Posterior vena cava (tissue), 2 donors: ENCODE measurements at regions not wholly inside any gene's neighbourhood (a gene's known extent, or its start where the extent isn't known, plus 50 kb on each side); places are given as distances from the start of the nearest gene placed in this dataset.
"Not testable (repeated sequence)": the region's sequence is repeated elsewhere in the genome, so short reads cannot be mapped to it uniquely, and the experiment has no call there.

ENCODE experiments used
- DNase-seq: peaks from one replicate; pipeline ENCODE4 v3.0.0-alpha.2; 2020; ENCODE audit warnings: low spot score
- intact Hi-C, 2 donors: fragments of 100-400 bp; cut with DNase I; formaldehyde crosslinking; loops; one replicate each; pipeline versions ENCODE4 v1.14.1 to v1.14.2; 2022 to 2023
- donor health status: DM: yes; HTN: yes; CAD: no.
- donor health status: DM: yes; HTN: yes; CAD: no.

GRCh38 chr11:123351375-123351774 lies 78.7 kb upstream of the GRAMD1B start:
- DNase-seq: no peak

GRCh38 chr11:123349382-123349781 lies 80.7 kb upstream of the GRAMD1B start:
- intact Hi-C loops: no loop called here
- DNase-seq: no peak

More at GRCh38 chr11:123351375-123351774, 78.7 kb upstream of the GRAMD1B start:
- intact Hi-C loops: no loop called here

DNA sequence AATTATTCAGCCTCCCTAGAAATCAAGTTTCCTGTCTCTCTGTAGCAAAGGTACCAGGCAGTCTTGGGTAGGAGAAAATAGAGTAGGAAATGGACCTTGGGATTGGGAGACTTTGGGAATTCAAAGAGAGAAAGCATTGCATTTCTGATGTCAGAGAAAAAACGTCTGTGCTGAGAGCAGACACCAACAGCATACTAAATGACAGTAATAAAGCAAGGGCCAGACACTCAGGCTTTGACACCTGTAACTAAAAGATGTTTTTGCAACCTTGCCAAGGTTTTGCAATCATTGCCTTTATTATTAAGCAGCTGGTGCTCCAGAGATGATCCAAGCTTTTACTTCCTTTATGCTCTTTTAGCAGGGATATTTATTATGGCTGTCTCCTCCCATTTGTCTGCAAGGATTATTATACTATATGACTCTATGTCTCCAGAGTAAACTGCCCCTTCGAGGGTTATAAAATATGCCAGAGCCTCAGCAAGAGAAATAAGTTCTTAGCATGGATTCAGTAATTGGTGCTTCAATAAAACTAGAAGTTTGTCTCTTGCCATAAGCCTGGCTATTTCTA lies 85.2 kb upstream of the GRAMD1B start:
- intact Hi-C loops: no loop called here
- DNase-seq: no peak

- DNase-seq, intact Hi-C loops: not testable (repeated sequence)
Observed at GRCh38 chr11:123344188-123344587, 85.9 kb upstream of the GRAMD1B start.

- no peak for DNase-seq
- intact Hi-C loops: no loop called here
Observed at GRCh38 chr11:123338997-123339752, 90.9 kb upstream of the GRAMD1B start.

DNA sequence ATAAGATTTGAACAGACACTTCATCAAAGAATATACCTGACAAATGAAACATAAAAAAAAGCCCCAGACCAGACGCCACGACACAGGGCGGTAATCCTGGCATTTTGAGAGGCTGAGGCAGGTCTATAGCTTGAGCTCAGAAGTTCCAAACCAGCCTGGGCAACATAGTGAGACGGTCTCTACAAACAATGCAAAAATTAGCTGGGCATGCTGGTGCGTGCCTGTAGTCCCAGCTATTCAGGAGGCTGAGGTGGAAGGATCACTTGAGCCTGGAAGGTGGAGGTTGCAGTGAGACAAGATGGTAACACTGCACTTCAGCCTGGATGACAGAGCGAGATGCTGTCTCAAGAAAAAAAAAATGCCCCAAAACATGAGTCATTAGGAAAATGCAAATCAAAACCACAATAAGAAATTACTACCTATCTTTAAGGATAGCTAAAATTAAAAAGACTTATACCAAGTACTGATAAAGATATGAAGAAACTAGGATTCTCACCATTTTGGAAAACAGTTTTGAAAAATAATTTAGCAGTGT lies 91.7 kb upstream of the GRAMD1B start:
- no peak for DNase-seq
- intact Hi-C loops: no loop called here

GRCh38 chr11:123334925-123335324 lies 95.1 kb upstream of the GRAMD1B start:
- intact Hi-C loops: no loop called here
- DNase-seq: no peak

DNA sequence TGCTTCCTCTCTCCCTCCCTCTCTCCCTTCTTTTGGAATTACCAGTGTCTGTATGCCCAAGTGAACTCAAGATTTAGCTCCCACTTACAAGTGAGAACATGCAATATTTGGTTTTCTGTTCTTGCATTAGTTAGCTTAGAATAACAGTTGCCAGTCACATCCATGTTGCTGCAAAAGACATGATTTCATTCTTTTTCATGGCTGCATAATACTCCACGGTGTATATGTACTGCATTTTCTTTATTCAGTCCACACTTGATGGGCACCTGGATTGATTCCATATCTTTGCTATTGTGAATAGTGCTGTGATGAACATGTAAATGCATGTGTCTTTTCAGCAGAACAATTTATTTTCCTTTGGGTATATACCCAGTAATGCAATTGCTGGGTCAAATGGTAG lies 97.5 kb upstream of the GRAMD1B start:
- intact Hi-C loops, DNase-seq: not testable (repeated sequence)

GRCh38 chr11:123330948-123331347 lies 99.1 kb upstream of the GRAMD1B start:
- intact Hi-C loops: no loop called here

GRCh38 chr11:123330471-123330870 lies 99.6 kb upstream of the GRAMD1B start:
- no peak for DNase-seq
- intact Hi-C loops: no loop called here

More at GRCh38 chr11:123330948-123331347, 99.1 kb upstream of the GRAMD1B start:
- no peak for DNase-seq

DNA sequence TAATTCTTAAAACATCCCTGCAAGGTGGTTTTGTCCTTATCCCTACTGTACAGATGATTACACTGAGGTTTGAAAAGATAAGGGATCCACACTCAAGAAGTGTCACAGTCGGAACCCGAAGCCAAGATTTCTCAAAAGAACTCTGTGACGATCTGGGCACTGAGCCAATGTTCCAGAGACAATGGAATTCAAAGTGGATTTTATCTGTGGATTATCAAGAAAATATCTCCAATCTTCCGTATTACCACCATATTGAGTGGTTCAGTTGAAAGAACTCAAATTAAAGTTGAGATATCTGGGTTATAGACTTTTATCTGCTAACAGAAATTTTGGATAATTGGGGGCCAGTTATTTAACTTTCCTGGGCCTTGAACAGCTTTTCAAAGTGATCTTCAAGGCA lies 100.0 kb upstream of the GRAMD1B start:
- no peak for DNase-seq
- intact Hi-C loops: no loop called here

GRCh38 chr11:123328281-123328867 lies 101.7 kb upstream of the GRAMD1B start:
- DNase-seq: no peak
- intact Hi-C loops: no loop called here

- intact Hi-C loops: no loop called here
- no peak for DNase-seq
Observed at GRCh38 chr11:123325533-123325932, 104.5 kb upstream of the GRAMD1B start.

DNA sequence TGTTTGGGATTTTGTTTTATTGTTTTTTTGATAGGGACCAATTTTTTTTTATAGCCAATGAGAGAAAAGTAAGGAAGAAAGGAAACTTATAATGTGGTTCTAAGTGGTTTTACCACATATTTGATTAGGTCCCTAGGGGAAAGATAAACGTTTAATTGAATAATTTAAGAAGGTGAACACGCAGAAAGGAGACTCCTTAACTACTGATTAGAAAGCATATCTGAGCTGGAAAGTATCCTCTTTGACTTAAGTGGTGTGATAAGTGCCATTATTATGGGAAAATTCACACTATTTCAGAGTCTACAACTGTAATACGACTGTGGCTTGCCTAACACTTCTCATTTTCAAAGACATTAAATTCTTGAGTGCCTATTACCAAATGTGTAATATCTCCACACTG lies 106.5 kb upstream of the GRAMD1B start:
- DNase-seq: no peak
- intact Hi-C loops: no loop called here

DNA sequence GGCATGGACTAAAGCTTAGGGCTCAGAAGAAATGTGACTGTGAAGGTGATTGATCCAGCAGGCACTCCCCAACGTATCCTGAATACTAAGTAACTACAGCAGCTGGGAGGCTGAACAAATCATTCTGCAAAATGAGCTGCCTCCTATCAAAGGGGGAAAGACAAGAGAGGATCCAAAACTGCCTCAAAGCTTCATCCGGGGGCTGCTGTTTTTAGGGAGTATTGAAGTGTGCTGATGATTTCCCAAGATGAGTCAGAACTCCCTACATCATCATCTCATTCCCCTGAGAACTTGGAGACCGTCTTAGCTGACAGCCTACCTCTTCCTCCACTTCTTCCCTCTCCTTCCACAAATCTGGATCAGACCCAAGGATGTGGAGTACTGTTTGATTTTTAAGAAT lies 108.4 kb upstream of the GRAMD1B start:
- DNase-seq: no peak
- intact Hi-C loops: no loop called here

DNA sequence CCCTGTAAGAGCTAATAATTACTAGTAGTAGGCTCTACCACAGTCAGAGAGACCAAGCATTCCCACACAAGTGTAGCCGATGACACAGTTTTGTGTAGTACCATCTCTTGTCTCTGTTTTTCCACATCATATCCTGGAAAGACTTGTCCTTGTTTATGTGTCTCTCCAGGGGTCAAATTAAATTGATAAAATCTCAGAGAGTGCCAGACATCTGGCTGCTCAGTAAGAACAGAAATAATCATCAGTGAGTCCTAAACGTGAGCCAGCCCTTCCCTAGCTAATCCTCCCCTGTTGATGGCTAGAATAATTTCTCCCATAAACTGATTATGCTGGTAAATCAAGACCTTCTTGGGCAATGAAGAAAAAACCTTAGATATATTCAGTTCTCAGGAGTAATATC lies 111.4 kb upstream of the GRAMD1B start:
- intact Hi-C loops: no loop called here

DNA sequence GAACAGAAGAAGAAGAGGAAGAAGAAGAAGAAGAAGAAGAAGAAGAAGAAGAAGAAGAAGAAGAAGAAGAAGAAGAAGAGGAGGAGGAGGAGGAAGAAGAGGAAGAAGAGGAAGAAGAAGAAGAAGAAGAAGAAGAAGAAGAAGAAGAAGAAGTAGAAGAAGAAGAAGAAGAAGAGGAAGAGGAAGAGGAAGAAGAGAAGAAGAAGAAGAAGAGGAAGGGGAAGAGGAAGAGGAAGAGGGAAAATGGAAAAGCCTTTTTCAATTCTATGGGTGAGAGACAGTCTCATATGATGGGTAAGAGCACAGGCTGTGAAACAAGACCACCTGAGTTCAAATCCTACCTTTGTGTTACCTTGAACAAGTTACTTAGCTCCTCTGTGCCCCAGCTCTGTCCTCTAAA lies 111.9 kb upstream of the GRAMD1B start:
- intact Hi-C loops, DNase-seq: not testable (repeated sequence)

More for the DNA sequence above, 111.4 kb upstream of the GRAMD1B start:
- no peak for DNase-seq

- intact Hi-C loops: no loop called here
- DNase-seq: no peak
Observed at GRCh38 chr11:123316003-123316402, 114.1 kb upstream of the GRAMD1B start.

DNA sequence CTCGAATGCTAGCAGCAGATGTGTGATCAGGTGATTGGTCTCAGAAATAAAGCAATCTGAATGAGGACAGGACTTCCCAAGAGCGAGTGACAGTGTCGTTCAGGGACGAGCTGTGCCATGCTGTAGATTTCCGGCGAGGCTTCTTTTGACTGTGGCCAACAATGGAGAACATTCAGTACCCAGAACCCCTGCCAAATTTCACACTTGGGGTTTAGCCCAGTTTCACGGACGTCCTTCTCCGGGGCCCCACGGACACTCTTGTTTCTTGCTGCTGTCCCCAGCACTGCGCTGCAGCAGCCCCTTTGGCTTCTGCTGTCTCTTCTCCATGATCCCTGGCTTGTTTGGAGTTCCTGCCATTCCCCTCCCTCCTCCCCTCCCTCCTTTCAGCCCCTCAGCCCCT lies 115.1 kb upstream of the GRAMD1B start:
- intact Hi-C loops: no loop called here
- no peak for DNase-seq

DNA sequence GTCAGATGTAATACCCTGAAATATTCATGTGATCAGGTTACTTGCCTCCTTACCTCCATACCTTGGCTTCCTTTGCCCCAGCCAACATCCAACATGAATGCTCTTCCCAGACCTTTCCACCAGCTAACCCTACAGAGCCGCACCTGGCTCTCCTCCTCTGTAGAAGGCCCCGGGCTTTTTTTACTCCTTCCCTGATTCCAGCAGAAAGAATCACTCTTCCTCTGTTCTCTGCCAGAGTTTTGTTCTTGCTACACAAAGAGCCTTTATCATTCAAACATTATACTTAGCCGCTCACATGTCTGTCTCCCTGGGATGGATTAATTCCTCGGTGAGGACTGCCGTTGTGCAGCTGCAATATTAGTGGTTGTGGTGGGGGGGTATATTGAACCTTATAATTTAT lies 116.8 kb upstream of the GRAMD1B start:
- intact Hi-C loops: no loop called here
- DNase-seq: no peak

DNA sequence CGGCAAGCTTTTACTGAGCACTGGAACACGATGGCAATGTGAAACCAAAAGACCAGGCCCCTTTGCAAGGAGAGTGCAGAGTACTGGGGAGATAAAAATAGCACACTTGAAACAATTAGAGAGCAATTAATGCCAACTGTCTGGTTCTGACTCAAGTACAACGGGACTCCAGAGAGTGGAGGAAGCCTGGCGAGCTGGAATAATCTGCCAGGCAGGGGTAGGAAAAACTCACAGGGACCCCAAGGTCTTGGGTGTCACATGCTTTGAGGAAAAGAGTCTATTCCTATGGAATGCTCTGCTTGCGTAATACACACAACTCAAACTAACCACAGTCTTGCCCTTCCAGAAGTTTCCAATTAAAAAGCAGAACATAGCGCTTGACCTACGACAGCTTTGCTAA lies 113.0 kb upstream of the CLMP start:
- no peak for DNase-seq
- intact Hi-C loops: no loop called here
